ENCODE measurements at regions not wholly inside any gene's neighbourhood (a gene's known extent, or its start where the extent isn't known, plus 50 kb on each side); places are given as distances from the start of the nearest gene placed in this dataset.

GRCh38 chr13:83621765-83622421 is 260.4 kb downstream of the SLITRK1 start:
- H3K9me2 ChIP-seq (ENCODE audit: insufficient read depth, low read length), result no peaks in the 10 kb centered on the region
- no peak for DNase-seq (ENCODE audit: low spot score)
- BruUV-seq (replicated peaks), result no TSS peak
- H3K27ac ChIP-seq (ENCODE audit: low read depth, low read length, poor library complexity, severe bottlenecking), result no peak overlapping the region
- H2AFZ ChIP-seq (ENCODE audit: low read length), result no peak overlapping the region
- POLR2A ChIA-PET, result no interaction called here
- CTCF ChIA-PET (ENCODE audit: unreplicated experiment), result no interaction called here
- H3K36me3 ChIP-seq (ENCODE audit: insufficient read depth, low read length), result no peaks in the 10 kb centered on the region
- intact Hi-C loops (cut with micrococcal nuclease; ENCODE audit: unreplicated experiment), result no loop called here
- no peaks in the 10 kb centered on the region for H4K20me1 ChIP-seq (ENCODE audit: insufficient read depth, low read length)
- 0 out of 2 replicates have a peak, but pooled peaks cover 6% of the 10 kb centered on the region for H3K9me3 ChIP-seq (ENCODE audit: low read length)
- TF ChIP-seq CTCF (conservative IDR thresholded peaks at IDR 0.05; ENCODE audit: low read length) (no peak), EZH2phosphoT487 (IDR thresholded peaks at IDR 0.05; ENCODE audit: borderline replicate concordance, low read depth, low read length) (no peak)
- H3K4me2 ChIP-seq (ENCODE audit: low read length), result no peak overlapping the region
- H3K4me3 ChIP-seq (ENCODE audit: low read depth, low read length, poor library complexity, severe bottlenecking), result no peak overlapping the region
- no peaks in the 10 kb centered on the region for H3K79me2 ChIP-seq (ENCODE audit: insufficient read depth, low read depth, low read length)
- no peaks in the 10 kb centered on the region for H3K4me1 ChIP-seq (ENCODE audit: insufficient read depth, low read length, poor library complexity, severe bottlenecking)

GRCh38 chr13:83620530-83621220 is 261.6 kb downstream of the SLITRK1 start:
- Histone ChIP-seq H3K9me2 (ENCODE audit: insufficient read depth, low read length) (no peaks in the 10 kb centered on the region), H3K4me2 (ENCODE audit: low read length) (no peak overlapping the region), H3K27ac (ENCODE audit: low read depth, low read length, poor library complexity, severe bottlenecking) (no peak overlapping the region), H2AFZ (ENCODE audit: low read length) (no peak overlapping the region), H3K4me1 (ENCODE audit: insufficient read depth, low read length, poor library complexity, severe bottlenecking) (no peaks in the 10 kb centered on the region), H3K36me3 (ENCODE audit: insufficient read depth, low read length) (no peaks in the 10 kb centered on the region), H3K9me3 (ENCODE audit: low read length) (0 out of 2 replicates have a peak, but pooled peaks cover 6% of the 10 kb centered on the region), H3K4me3 (ENCODE audit: low read depth, low read length, poor library complexity, severe bottlenecking) (no peak overlapping the region), H4K20me1 (ENCODE audit: insufficient read depth, low read length) (no peaks in the 10 kb centered on the region), H3K79me2 (ENCODE audit: insufficient read depth, low read depth, low read length) (no peaks in the 10 kb centered on the region)
- ChIA-PET CTCF (ENCODE audit: unreplicated experiment) (no interaction called here), POLR2A (no interaction called here)
- BruUV-seq (replicated peaks), result no TSS peak
- intact Hi-C loops (cut with micrococcal nuclease; ENCODE audit: unreplicated experiment), result no loop called here
- no peak for DNase-seq (ENCODE audit: low spot score)
- no peak for TF ChIP-seq CTCF (conservative IDR thresholded peaks at IDR 0.05; ENCODE audit: low read length)
- TF ChIP-seq EZH2phosphoT487 (IDR thresholded peaks at IDR 0.05; ENCODE audit: borderline replicate concordance, low read depth, low read length), result no peak

GRCh38 chr13:83618966-83619365 is 263.3 kb downstream of the SLITRK1 start:
- DNase-seq (ENCODE audit: low spot score), result no peak
- H3K9me2 ChIP-seq (ENCODE audit: insufficient read depth, low read length), result no peaks in the 10 kb centered on the region
- ChIA-PET POLR2A (interaction anchor here (0.7 kb wide), 1 partner anchor 237 kb away, joined by 3 read pairs; no protein-coding TSS in a partner anchor), CTCF (ENCODE audit: unreplicated experiment) (no interaction called here)
- no peak overlapping the region for H3K4me3 ChIP-seq (ENCODE audit: low read depth, low read length, poor library complexity, severe bottlenecking)
- intact Hi-C loops (cut with micrococcal nuclease; ENCODE audit: unreplicated experiment), result no loop called here
- no peak overlapping the region for H3K4me2 ChIP-seq (ENCODE audit: low read length)
- H3K27ac ChIP-seq (ENCODE audit: low read depth, low read length, poor library complexity, severe bottlenecking), result no peak overlapping the region
- H3K4me1 ChIP-seq (ENCODE audit: insufficient read depth, low read length, poor library complexity, severe bottlenecking), result no peaks in the 10 kb centered on the region
- H4K20me1 ChIP-seq (ENCODE audit: insufficient read depth, low read length), result no peaks in the 10 kb centered on the region
- H3K9me3 ChIP-seq (ENCODE audit: low read length), result 0 out of 2 replicates have a peak, but pooled peaks cover 6% of the 10 kb centered on the region
- TF ChIP-seq EZH2phosphoT487 (IDR thresholded peaks at IDR 0.05; ENCODE audit: borderline replicate concordance, low read depth, low read length), result no peak
- TF ChIP-seq CTCF (conservative IDR thresholded peaks at IDR 0.05; ENCODE audit: low read length), result no peak
- no peak overlapping the region for H2AFZ ChIP-seq (ENCODE audit: low read length)
- no peaks in the 10 kb centered on the region for H3K36me3 ChIP-seq (ENCODE audit: insufficient read depth, low read length)
- no TSS peak for BruUV-seq (replicated peaks)
- no peaks in the 10 kb centered on the region for H3K79me2 ChIP-seq (ENCODE audit: insufficient read depth, low read depth, low read length)
